CD4-positive, CD25-positive, alpha-beta regulatory T cell (primary cell): ENCODE measurements at regions not wholly inside any gene's neighbourhood (a gene's known extent, or its start where the extent isn't known, plus 50 kb on each side); places are given as distances from the start of the nearest gene placed in this dataset.
A peak's percentile ranks its signal among the peaks of the same experiment; 100 is the strongest.
"Not testable (repeated sequence)": the region's sequence is repeated elsewhere in the genome, so short reads cannot be mapped to it uniquely, and the experiment has no call there.

ENCODE experiments used
- ATAC-seq, 2 donors: fragments of 150-1000 bp; cut with Tn5 transposase; one replicate each; pipeline ENCODE4 v1.10.0; 2021; ENCODE audit warnings: low read depth in 2 of 2, moderate number of reproducible peaks in 2 of 2, moderate library complexity in 1 of 2
- DNase-seq, 3 donors: peaks; one replicate each; pipeline versions ENCODE4 v3.0.0 to v3.0.0-alpha.2; 2012 to 2022; ENCODE audit warnings: mixed read lengths in 1 of 3
- H3K27ac ChIP-seq: one replicate; pipeline ENCODE4 v1.7.0; 2013; ENCODE audit warnings: mild to moderate bottlenecking, low read length; ENCODE audit not compliant: insufficient read depth, poor library complexity, severe bottlenecking
- H3K27me3 ChIP-seq: one replicate; pipeline ENCODE4 v1.7.0; 2013; ENCODE audit warnings: low read length; ENCODE audit not compliant: control insufficient read depth, insufficient read depth
- H3K36me3 ChIP-seq: one replicate; pipeline ENCODE4 v1.7.0; 2013; ENCODE audit warnings: mild to moderate bottlenecking, low read length, moderate library complexity; ENCODE audit not compliant: control insufficient read depth, insufficient read depth
- H3K4me1 ChIP-seq: 2 replicates; pipeline ENCODE4 v1.7.0; 2013; ENCODE audit warnings: mild to moderate bottlenecking, low read length; ENCODE audit not compliant: insufficient read depth, control insufficient read depth, poor library complexity, severe bottlenecking
- H3K4me3 ChIP-seq: one replicate; pipeline ENCODE4 v1.7.0; 2013; ENCODE audit warnings: low read depth, mild to moderate bottlenecking, low read length, moderate library complexity
- H3K9me3 ChIP-seq, 2 experiments: 1 replicate in 1 of 2; 2 replicates in 1 of 2; pipeline ENCODE4 v1.7.0; 2013; ENCODE audit warnings: low read length in 2 of 2, mild to moderate bottlenecking in 1 of 2, moderate library complexity in 1 of 2; ENCODE audit not compliant: control insufficient read depth in 2 of 2
- H3K27ac Mint-ChIP-seq, 3 donors: one replicate each; pipeline ENCODE4 v1.8.0; 2020 to 2022; ENCODE audit warnings: mild to moderate bottlenecking in 3 of 3, mixed read lengths in 3 of 3, moderate library complexity in 2 of 3
- H3K27me3 Mint-ChIP-seq: one replicate; pipeline ENCODE4 v1.8.0; 2022; ENCODE audit warnings: mild to moderate bottlenecking, mixed read lengths
- H3K36me3 Mint-ChIP-seq: one replicate; pipeline ENCODE4 v1.8.0; 2020; ENCODE audit warnings: mixed read lengths
- H3K4me1 Mint-ChIP-seq, 4 donors: one replicate each; pipeline ENCODE4 v1.8.0; 2020 to 2022; ENCODE audit warnings: mixed read lengths in 4 of 4, mild to moderate bottlenecking in 1 of 4
- H3K4me3 Mint-ChIP-seq, 4 donors: one replicate each; pipeline ENCODE4 v1.8.0; 2020 to 2022; ENCODE audit warnings: mild to moderate bottlenecking in 4 of 4, mixed read lengths in 4 of 4, moderate library complexity in 3 of 4
- H3K9me3 Mint-ChIP-seq, 7 donors: one replicate each; pipeline ENCODE4 v1.8.0; 2020 to 2022; ENCODE audit warnings: mixed read lengths in 7 of 7, mild to moderate bottlenecking in 3 of 7, moderate library complexity in 2 of 7

DNA sequence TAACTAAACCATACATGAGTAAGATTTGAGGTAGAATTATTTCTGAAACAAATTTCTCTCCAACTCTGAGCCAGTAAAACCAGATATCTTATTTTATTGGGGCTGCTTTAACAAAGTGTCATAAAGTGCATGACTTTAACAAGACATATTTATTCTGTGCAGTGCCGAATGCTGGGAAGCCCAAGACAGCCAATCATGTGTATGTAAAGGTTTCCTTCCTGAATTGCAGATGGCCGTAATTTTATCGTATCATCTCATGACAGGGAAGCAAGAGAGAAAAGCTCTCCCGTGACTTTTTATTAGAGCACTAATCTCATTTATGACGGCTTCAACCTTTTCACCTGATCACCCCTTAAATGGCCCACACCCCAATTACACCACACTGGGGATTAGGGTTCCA lies 777.9 kb downstream of the TMEM121 start:
- peaks cover 0 to 11% (median 4%) of the 10 kb centered on the region in 4 donors for H3K4me1 Mint-ChIP-seq
- H3K27ac Mint-ChIP-seq: no peak overlapping the region
- H3K27me3 ChIP-seq: peaks cover 13% of the 10 kb centered on the region
- H3K9me3 ChIP-seq: peaks cover 0 to 5% of the 10 kb centered on the region in 2 experiments
- ATAC-seq (no peak), DNase-seq (no peak)
- no peaks in the 10 kb centered on the region for H3K4me1 ChIP-seq
- H3K9me3 Mint-ChIP-seq: peaks cover 0 to 4% (median 0%) of the 10 kb centered on the region in 7 donors
- no peaks in the 10 kb centered on the region for H3K36me3 ChIP-seq
- no peak overlapping the region for H3K27ac ChIP-seq
- H3K36me3 Mint-ChIP-seq: no peaks in the 10 kb centered on the region
- H3K4me3 ChIP-seq: no peak overlapping the region
- H3K27me3 Mint-ChIP-seq: peaks cover 38% of the 10 kb centered on the region
- H3K4me3 Mint-ChIP-seq: no peak overlapping the region

DNA sequence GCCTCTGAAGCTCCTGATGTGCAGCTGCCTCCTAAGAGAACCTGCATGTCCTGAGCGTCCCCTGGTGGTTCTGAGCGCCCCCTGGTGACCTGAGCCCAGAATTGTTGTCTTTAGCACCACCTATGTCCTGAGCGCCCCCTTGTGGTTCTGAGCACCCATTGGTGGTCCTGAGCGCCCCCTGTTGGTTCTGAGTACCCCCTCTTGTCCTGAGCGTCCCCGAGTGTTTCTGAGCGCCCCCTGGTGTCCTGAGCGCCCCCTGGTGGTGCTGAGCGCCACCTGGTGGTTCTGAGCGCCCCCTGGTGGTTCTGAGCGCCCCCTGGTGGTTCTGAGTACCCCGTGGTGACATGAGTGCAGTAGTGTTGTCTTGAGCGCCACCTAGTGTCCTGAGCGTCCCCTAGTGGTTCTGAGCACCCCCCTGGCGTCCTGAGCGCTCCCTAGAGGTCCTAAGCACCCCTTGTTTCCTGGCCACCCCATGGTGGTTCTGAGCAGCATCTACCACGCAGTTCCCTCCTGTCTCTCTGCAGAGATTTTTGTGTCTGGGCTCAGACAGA lies 782.5 kb downstream of the TMEM121 start:
- H3K27ac Mint-ChIP-seq: peak overlapping the region in 1 of 3 donors; percentile 77
- peaks cover 0 to 3% (median 0%) of the 10 kb centered on the region in 7 donors for H3K9me3 Mint-ChIP-seq
- H3K4me1 ChIP-seq: no peaks in the 10 kb centered on the region
- no peak overlapping the region for H3K27ac ChIP-seq
- H3K4me3 ChIP-seq: no peak overlapping the region
- no peaks in the 10 kb centered on the region for H3K36me3 Mint-ChIP-seq
- peaks cover 0 to 5% of the 10 kb centered on the region in 2 experiments for H3K9me3 ChIP-seq
- peak; percentile 47 to 87 (median 49) for DNase-seq
- H3K36me3 ChIP-seq: no peaks in the 10 kb centered on the region
- no peaks in the 10 kb centered on the region for H3K4me1 Mint-ChIP-seq
- peak; percentile 57 to 70 for ATAC-seq
- H3K27me3 Mint-ChIP-seq: peaks cover 42% of the 10 kb centered on the region
- peaks cover 13% of the 10 kb centered on the region for H3K27me3 ChIP-seq
- H3K4me3 Mint-ChIP-seq: peak overlapping the region in 3 of 4 donors; percentile 17 to 85 (median 65)

DNA sequence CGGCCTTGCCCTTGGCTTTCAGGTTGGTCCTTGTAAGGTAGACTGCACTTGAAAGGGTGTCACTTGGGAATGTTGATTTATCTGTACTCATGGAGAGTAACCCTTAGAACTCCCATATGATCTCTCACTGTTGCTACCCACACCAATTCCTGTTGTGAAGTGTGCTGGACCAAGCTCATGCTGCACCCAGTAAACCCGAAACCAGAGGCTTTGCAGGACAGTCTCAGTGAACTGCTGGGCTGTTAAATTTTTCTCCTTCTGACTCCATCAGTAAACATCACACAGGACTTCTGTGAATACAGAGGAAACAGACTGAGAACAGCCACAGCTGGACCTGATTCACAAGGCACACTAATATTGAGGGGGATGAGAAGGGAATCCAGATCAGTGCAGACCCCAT lies 783.0 kb downstream of the TMEM121 start:
- Mint-ChIP-seq H3K27me3 (peaks cover 42% of the 10 kb centered on the region), H3K4me3 (no peak overlapping the region), H3K27ac (no peak overlapping the region), H3K9me3 (peaks cover 0 to 3% (median 0%) of the 10 kb centered on the region in 7 donors), H3K4me1 (no peaks in the 10 kb centered on the region), H3K36me3 (no peaks in the 10 kb centered on the region)
- DNase-seq: no peak
- H3K36me3 ChIP-seq: no peaks in the 10 kb centered on the region
- H3K4me1 ChIP-seq: no peaks in the 10 kb centered on the region
- peaks cover 10% of the 10 kb centered on the region for H3K27me3 ChIP-seq
- H3K9me3 ChIP-seq: peaks cover 0 to 5% of the 10 kb centered on the region in 2 experiments
- no peak for ATAC-seq
- H3K4me3 ChIP-seq: no peak overlapping the region
- no peak overlapping the region for H3K27ac ChIP-seq

DNA sequence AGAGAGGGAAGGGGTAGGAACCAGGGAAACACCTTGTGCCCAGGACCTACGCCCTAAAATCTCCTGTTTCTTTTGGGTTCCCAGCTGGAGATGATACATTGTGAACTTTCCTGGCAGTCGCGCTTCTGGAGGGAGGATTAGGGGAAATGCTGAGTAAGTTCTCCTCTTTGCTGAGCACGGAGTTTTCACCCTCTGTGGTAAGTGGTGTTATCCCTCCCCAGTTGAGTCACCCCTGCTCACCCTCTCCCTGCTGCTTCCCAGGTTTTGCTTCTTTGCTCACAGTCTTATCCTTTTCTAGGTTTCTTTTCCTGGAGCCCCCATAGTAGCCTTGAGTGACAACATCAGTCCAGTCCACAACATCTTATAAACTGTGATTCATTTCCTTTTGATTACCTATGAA lies 789.1 kb downstream of the TMEM121 start:
- H3K4me1 Mint-ChIP-seq: no peaks in the 10 kb centered on the region
- Histone ChIP-seq H3K36me3 (no peaks in the 10 kb centered on the region), H3K4me3 (no peak overlapping the region), H3K9me3 (no peaks in the 10 kb centered on the region), H3K27ac (no peak overlapping the region), H3K4me1 (no peaks in the 10 kb centered on the region), H3K27me3 (peaks cover 5% of the 10 kb centered on the region)
- ATAC-seq (no peak), DNase-seq (no peak)
- H3K36me3 Mint-ChIP-seq: no peaks in the 10 kb centered on the region
- peaks cover 12% of the 10 kb centered on the region for H3K27me3 Mint-ChIP-seq
- peaks cover 0 to 1% (median 0%) of the 10 kb centered on the region in 7 donors for H3K9me3 Mint-ChIP-seq
- H3K27ac Mint-ChIP-seq: no peak overlapping the region
- H3K4me3 Mint-ChIP-seq: no peak overlapping the region

DNA sequence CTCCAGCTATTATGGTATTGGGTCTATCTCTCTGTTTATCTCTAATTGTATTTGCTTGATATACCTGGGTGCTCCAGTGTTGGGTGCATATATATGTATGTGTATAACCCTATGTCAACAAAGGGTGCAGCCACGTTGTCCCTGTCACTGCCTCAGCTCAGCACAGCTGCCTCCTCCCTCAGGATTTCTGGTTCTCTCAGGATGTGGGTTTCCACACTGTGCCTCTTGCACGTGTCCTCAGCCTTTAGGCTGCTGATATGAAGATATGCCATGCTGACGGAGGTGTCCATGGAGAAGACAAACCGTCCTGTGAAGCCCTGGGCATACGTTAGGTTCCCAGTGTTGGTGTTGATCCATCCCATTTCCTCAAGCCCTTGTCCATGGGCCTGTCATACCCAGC lies 791.2 kb downstream of the TMEM121 start:
- H3K36me3 Mint-ChIP-seq: no peaks in the 10 kb centered on the region
- no peak overlapping the region for H3K27ac Mint-ChIP-seq
- no peak overlapping the region for H3K27ac ChIP-seq
- H3K9me3 ChIP-seq: no peaks in the 10 kb centered on the region
- no peaks in the 10 kb centered on the region for H3K4me1 ChIP-seq
- peaks cover 0 to 1% (median 0%) of the 10 kb centered on the region in 7 donors for H3K9me3 Mint-ChIP-seq
- no peak for DNase-seq
- no peak overlapping the region for H3K4me3 Mint-ChIP-seq
- no peaks in the 10 kb centered on the region for H3K27me3 ChIP-seq
- H3K4me3 ChIP-seq: no peak overlapping the region
- ATAC-seq: no peak
- no peaks in the 10 kb centered on the region for H3K36me3 ChIP-seq
- no peaks in the 10 kb centered on the region for H3K4me1 Mint-ChIP-seq
- H3K27me3 Mint-ChIP-seq: peaks cover 11% of the 10 kb centered on the region

DNA sequence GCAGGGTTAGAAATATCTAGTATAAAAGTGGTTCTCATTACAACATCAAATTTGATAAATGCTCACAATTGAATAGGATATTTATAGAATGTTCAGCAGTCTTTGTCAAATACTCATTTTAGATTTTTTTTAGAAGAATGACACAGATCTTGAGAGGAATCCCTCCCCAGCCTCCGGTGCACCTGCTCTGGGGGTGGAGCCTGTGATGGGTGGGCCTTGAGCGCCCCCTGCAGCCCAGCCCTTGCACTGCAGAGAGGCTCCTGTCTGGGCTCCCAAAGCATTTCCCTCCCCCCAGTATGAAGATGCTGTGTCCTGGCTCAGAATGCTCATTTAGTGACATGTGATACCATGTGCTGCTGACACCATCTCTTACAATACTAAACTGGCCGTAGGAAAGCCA lies 792.3 kb downstream of the TMEM121 start:
- Mint-ChIP-seq H3K36me3 (no peaks in the 10 kb centered on the region), H3K4me1 (no peaks in the 10 kb centered on the region), H3K27ac (no peak overlapping the region), H3K27me3 (peaks cover 11% of the 10 kb centered on the region), H3K4me3 (no peak overlapping the region), H3K9me3 (peaks cover 0 to 1% (median 0%) of the 10 kb centered on the region in 7 donors)
- H3K27ac ChIP-seq: no peak overlapping the region
- peak; percentile 7 to 58 (median 34) for DNase-seq
- H3K27me3 ChIP-seq: no peaks in the 10 kb centered on the region
- H3K9me3 ChIP-seq: no peaks in the 10 kb centered on the region
- no peak for ATAC-seq
- H3K36me3 ChIP-seq: no peaks in the 10 kb centered on the region
- H3K4me3 ChIP-seq: no peak overlapping the region
- H3K4me1 ChIP-seq: no peaks in the 10 kb centered on the region

DNA sequence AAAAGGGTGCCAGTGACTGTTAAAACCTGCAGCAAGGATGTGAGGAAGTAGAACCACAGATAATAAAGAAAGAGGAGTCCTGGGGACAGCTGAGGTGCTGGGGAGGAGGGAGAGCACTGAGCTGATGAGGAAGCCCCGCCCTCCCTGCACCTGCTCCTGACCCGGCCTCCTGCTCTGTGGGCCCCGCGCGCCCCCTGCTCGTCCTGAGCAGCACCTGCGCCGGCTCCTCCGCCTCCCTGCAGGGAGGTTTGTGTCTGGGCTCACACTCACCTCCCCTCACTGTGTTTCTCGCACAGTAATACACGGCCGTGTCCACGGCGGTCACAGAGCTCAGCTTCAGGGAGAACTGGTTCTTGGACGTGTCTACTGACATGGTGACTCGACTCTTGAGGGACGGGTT lies 797.6 kb downstream of the TMEM121 start:
- DNase-seq: peak in 2 of 3 donors; percentile 4 to 30

DNA sequence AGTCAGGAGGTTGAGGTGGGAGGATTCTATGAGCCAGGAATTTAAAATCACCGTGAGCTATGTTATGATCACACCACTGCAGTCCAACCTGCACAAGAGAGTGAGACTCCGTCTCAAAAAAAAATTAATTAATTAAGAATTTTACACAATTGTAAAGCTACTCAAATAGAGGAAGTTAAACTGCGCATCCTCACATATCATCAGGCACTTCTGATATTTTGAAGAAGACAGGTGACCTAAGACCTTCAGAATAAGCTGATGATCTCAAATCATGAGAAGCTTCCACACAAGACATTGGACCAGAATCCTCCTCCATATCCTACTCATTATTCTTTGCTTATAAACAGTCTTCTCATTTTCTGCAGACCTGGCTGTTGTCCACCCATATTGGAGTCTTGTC lies 800.9 kb downstream of the TMEM121 start:
- peaks cover 1% of the 10 kb centered on the region for H3K27me3 ChIP-seq
- no peaks in the 10 kb centered on the region for H3K4me1 ChIP-seq
- H3K36me3 ChIP-seq: no peaks in the 10 kb centered on the region
- Mint-ChIP-seq H3K4me3 (no peak overlapping the region), H3K36me3 (no peaks in the 10 kb centered on the region), H3K27ac (peak overlapping the region in 1 of 3 donors; percentile 21), H3K4me1 (peaks cover 0 to 4% (median 1%) of the 10 kb centered on the region in 4 donors), H3K27me3 (peaks cover 22% of the 10 kb centered on the region), H3K9me3 (peaks cover 0 to 2% (median 0%) of the 10 kb centered on the region in 7 donors)
- H3K27ac ChIP-seq: no peak overlapping the region
- H3K9me3 ChIP-seq: no peaks in the 10 kb centered on the region
- ATAC-seq (no peak), DNase-seq (no peak)
- H3K4me3 ChIP-seq: no peak overlapping the region

More for the DNA sequence above, 797.6 kb downstream of the TMEM121 start:
- not testable (repeated sequence) for H3K27me3 ChIP-seq, H3K36me3 ChIP-seq, H3K4me1 Mint-ChIP-seq, H3K4me3 Mint-ChIP-seq, H3K4me1 ChIP-seq, H3K4me3 ChIP-seq, ATAC-seq, H3K27ac Mint-ChIP-seq, H3K36me3 Mint-ChIP-seq, H3K27ac ChIP-seq, H3K9me3 Mint-ChIP-seq, H3K9me3 ChIP-seq
- peaks cover 22% of the 10 kb centered on the region for H3K27me3 Mint-ChIP-seq
